ENCODE measurements at regions not wholly inside any gene's neighbourhood (a gene's known extent, or its start where the extent isn't known, plus 50 kb on each side); places are given as distances from the start of the nearest gene placed in this dataset.
"Not testable (repeated sequence)": the region's sequence is repeated elsewhere in the genome, so short reads cannot be mapped to it uniquely, and the experiment has no call there.

- TF ChIP-seq, protein P1, sequence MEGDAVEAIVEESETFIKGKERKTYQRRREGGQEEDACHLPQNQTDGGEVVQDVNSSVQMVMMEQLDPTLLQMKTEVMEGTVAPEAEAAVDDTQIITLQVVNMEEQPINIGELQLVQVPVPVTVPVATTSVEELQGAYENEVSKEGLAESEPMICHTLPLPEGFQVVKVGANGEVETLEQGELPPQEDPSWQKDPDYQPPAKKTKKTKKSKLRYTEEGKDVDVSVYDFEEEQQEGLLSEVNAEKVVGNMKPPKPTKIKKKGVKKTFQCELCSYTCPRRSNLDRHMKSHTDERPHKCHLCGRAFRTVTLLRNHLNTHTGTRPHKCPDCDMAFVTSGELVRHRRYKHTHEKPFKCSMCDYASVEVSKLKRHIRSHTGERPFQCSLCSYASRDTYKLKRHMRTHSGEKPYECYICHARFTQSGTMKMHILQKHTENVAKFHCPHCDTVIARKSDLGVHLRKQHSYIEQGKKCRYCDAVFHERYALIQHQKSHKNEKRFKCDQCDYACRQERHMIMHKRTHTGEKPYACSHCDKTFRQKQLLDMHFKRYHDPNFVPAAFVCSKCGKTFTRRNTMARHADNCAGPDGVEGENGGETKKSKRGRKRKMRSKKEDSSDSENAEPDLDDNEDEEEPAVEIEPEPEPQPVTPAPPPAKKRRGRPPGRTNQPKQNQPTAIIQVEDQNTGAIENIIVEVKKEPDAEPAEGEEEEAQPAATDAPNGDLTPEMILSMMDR (IDR thresholded peaks at IDR 0.05; ENCODE audit: low read depth, low read length, missing control alignments): no peak
- no peak overlapping the region for H3K4me3 ChIP-seq (ENCODE audit: low read depth, low read length)
- DNase-seq (ENCODE audit: low read depth): no peak
- in situ Hi-C loops (cut with HindIII; ENCODE audit: low sequenced_read_pairs): no loop called here
These were observed 168.3 kb downstream of the ZNF737 start for GRCh38 chr19:20397292-20397691.

- no peak overlapping the region for H3K4me3 ChIP-seq (ENCODE audit: low read depth, low read length)
- in situ Hi-C loops (cut with HindIII; ENCODE audit: low sequenced_read_pairs): no loop called here
- no peak for DNase-seq (ENCODE audit: low read depth)
- TF ChIP-seq, protein P1 (IDR thresholded peaks at IDR 0.05; ENCODE audit: low read depth, low read length, missing control alignments): no peak
These were observed 176.8 kb downstream of the ZNF737 start for GRCh38 chr19:20388706-20389225.

- in situ Hi-C loops (cut with HindIII; ENCODE audit: low sequenced_read_pairs): no loop called here
- no peak for DNase-seq (ENCODE audit: low read depth)
- TF ChIP-seq, protein P1 (IDR thresholded peaks at IDR 0.05; ENCODE audit: low read depth, low read length, missing control alignments): no peak
- H3K4me3 ChIP-seq (ENCODE audit: low read depth, low read length): no peak overlapping the region
These were observed 180.5 kb downstream of the ZNF737 start for GRCh38 chr19:20385061-20385460.

GRCh38 chr19:20371911-20372310 is 193.7 kb downstream of the ZNF737 start:
- no peak for DNase-seq (ENCODE audit: low read depth)
- H3K4me3 ChIP-seq (ENCODE audit: low read depth, low read length): no peak overlapping the region
- TF ChIP-seq, protein P1 (IDR thresholded peaks at IDR 0.05; ENCODE audit: low read depth, low read length, missing control alignments): no peak
- in situ Hi-C loops (cut with HindIII; ENCODE audit: low sequenced_read_pairs): no loop called here

DNA sequence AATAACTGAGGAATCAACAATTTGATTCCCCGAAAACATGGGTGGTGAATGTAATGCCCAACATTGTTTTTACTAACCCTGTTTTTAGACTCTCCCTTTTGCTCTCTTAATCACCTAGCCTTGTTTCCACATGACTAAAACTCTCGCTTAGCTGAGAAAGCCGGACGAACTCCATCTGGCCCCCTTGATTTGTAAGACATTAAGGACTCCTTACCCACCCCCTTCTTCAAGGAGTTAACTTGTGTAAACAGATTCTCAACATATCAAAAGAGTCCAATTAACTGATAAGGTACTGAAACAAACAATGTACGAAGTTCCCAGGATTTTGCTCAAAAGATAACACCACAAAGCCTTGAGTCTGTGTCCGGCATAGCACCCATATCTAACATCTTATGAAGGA is 194.3 kb downstream of the ZNF737 start:
- in situ Hi-C loops (cut with HindIII; ENCODE audit: low sequenced_read_pairs): not testable (repeated sequence)

GRCh38 chr19:20367811-20368294 is 197.7 kb downstream of the ZNF737 start:
- TF ChIP-seq, protein P1 (IDR thresholded peaks at IDR 0.05; ENCODE audit: low read depth, low read length, missing control alignments): no peak
- no peak for DNase-seq (ENCODE audit: low read depth)
- in situ Hi-C loops (cut with HindIII; ENCODE audit: low sequenced_read_pairs): no loop called here
- no peak overlapping the region for H3K4me3 ChIP-seq (ENCODE audit: low read depth, low read length)

More for the DNA sequence above, 194.3 kb downstream of the ZNF737 start:
- not testable (repeated sequence) for H3K4me3 ChIP-seq (ENCODE audit: low read depth, low read length); DNase-seq (ENCODE audit: low read depth)

- TF ChIP-seq, protein P1 (IDR thresholded peaks at IDR 0.05; ENCODE audit: low read depth, low read length, missing control alignments): no peak
- H3K4me3 ChIP-seq (ENCODE audit: low read depth, low read length): no peak overlapping the region
- in situ Hi-C loops (cut with HindIII; ENCODE audit: low sequenced_read_pairs): no loop called here
These were observed 198.1 kb downstream of the ZNF486 start for GRCh38 chr19:20365146-20365545.

More at GRCh38 chr19:20365146-20365545, 198.1 kb downstream of the ZNF486 start:
- DNase-seq (ENCODE audit: low read depth): no peak

Measured in astrocyte of the cerebellum (primary cell).